Glomerular visceral epithelial cell (primary cell): ENCODE measurements at regions not wholly inside any gene's neighbourhood (a gene's known extent, or its start where the extent isn't known, plus 50 kb on each side); places are given as distances from the start of the nearest gene placed in this dataset.
"Not testable (repeated sequence)": the region's sequence is repeated elsewhere in the genome, so short reads cannot be mapped to it uniquely, and the experiment has no call there.

Source experiments
- DNase-seq: peaks from one replicate; pipeline ENCODE4 v3.0.0-alpha.2; 2016; ENCODE audit errors: extremely low spot score

GRCh38 chr1:86633306-86633838 lies 71.0 kb upstream of the SH3GLB1 start:
- not testable (repeated sequence) for DNase-seq

GRCh38 chr1:86633921-86634320 lies 70.5 kb upstream of the SH3GLB1 start:
- DNase-seq, result no peak

- DNase-seq, result no peak
Observed at GRCh38 chr1:86636898-86637297, 67.5 kb upstream of the SH3GLB1 start.

GRCh38 chr1:86640161-86640670 lies 64.2 kb upstream of the SH3GLB1 start:
- DNase-seq, result no peak

- no peak for DNase-seq
Observed at GRCh38 chr1:86641318-86641717, 63.1 kb upstream of the SH3GLB1 start.

GRCh38 chr1:86644655-86645054 lies 59.7 kb upstream of the SH3GLB1 start:
- not testable (repeated sequence) for DNase-seq

- no peak for DNase-seq
Observed at GRCh38 chr1:86645851-86646250, 58.5 kb upstream of the SH3GLB1 start.

GRCh38 chr1:86646256-86646655 lies 58.1 kb upstream of the SH3GLB1 start:
- no peak for DNase-seq

- DNase-seq, result peak; percentile 42
Observed at GRCh38 chr1:86648255-86648654, 56.1 kb upstream of the SH3GLB1 start.

- DNase-seq, result no peak
Observed at GRCh38 chr1:86649618-86650017, 54.8 kb upstream of the SH3GLB1 start.

GRCh38 chr1:86650065-86650464 lies 54.3 kb upstream of the SH3GLB1 start:
- no peak for DNase-seq
